ENCODE measurements at regions not wholly inside any gene's neighbourhood (a gene's known extent, or its start where the extent isn't known, plus 50 kb on each side); places are given as distances from the start of the nearest gene placed in this dataset.

DNA sequence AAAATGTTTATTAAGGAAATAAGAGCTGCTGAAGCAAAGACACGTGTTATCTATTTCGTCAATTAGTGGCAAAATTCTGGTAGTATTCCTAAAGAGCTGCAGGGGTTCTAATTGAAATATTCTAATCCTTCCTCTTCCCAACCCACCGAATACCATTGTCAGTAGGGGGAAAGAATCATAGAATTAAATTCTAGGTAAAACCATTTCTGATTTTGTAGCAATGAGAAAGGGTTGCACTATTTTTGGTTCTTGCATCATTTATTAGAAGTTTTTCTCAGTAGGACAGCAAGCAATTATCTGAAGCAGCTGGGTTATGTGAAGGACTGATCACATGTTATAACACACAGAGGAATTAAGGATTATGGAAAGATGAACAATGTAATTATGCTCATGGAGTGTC is 80.3 kb upstream of the SEMA6A start:
- Mint-ChIP-seq H3K9me3 (ENCODE audit: low read depth, unreplicated experiment) (no peaks in the 10 kb centered on the region), H3K4me3 (ENCODE audit: low read depth, unreplicated experiment) (no peak overlapping the region), H3K4me1 (ENCODE audit: low read depth, unreplicated experiment) (peaks cover 36% of the 10 kb centered on the region), H3K27ac (ENCODE audit: unreplicated experiment) (no peak overlapping the region), H3K36me3 (ENCODE audit: insufficient read depth, unreplicated experiment) (no peaks in the 10 kb centered on the region), H3K27me3 (ENCODE audit: unreplicated experiment) (no peaks in the 10 kb centered on the region)
- no TSS peak for BruUV-seq (replicated peaks)
- TF ChIP-seq, protein P1, sequence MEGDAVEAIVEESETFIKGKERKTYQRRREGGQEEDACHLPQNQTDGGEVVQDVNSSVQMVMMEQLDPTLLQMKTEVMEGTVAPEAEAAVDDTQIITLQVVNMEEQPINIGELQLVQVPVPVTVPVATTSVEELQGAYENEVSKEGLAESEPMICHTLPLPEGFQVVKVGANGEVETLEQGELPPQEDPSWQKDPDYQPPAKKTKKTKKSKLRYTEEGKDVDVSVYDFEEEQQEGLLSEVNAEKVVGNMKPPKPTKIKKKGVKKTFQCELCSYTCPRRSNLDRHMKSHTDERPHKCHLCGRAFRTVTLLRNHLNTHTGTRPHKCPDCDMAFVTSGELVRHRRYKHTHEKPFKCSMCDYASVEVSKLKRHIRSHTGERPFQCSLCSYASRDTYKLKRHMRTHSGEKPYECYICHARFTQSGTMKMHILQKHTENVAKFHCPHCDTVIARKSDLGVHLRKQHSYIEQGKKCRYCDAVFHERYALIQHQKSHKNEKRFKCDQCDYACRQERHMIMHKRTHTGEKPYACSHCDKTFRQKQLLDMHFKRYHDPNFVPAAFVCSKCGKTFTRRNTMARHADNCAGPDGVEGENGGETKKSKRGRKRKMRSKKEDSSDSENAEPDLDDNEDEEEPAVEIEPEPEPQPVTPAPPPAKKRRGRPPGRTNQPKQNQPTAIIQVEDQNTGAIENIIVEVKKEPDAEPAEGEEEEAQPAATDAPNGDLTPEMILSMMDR (IDR thresholded peaks at IDR 0.05; ENCODE audit: unreplicated experiment), result no peak
- no peak for DNase-seq
- CTCF ChIA-PET, result interaction anchor here (0.7 kb wide), 1 partner anchor 73 kb away, joined by 3 read pairs; no protein-coding TSS in a partner anchor
- intact Hi-C loops (cut with micrococcal nuclease; ENCODE audit: unreplicated experiment), result no loop called here

DNA sequence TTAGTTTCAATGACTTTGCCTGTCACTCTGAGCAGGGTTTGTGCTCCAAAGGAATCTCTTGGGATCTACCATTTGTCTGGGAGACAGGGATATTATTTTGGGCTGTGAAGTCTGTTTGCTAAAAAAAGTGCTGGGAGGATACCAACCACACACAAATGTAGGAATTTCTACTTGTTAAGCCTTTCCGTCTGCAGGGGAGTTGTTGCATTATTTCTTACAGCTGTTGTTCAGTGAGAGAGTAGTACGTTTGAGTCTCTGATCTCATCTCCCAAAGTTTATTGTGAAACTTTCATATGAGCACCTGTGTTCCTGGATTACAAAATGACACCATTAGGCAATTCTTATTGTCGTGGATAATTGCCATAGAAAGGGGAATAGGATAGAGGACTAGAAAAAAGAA is 78.3 kb upstream of the SEMA6A start:
- CTCF ChIA-PET, result interaction anchor here (1.0 kb wide), 2 partner anchors 15 to 78 kb away, joined by 3 to 5 read pairs; partner anchors contain the start of gene SEMA6A
- Mint-ChIP-seq H3K4me1 (ENCODE audit: low read depth, unreplicated experiment) (peaks cover 22% of the 10 kb centered on the region), H3K27ac (ENCODE audit: unreplicated experiment) (peak overlapping the region; percentile 73), H3K9me3 (ENCODE audit: low read depth, unreplicated experiment) (no peaks in the 10 kb centered on the region), H3K4me3 (ENCODE audit: low read depth, unreplicated experiment) (no peak overlapping the region), H3K36me3 (ENCODE audit: insufficient read depth, unreplicated experiment) (no peaks in the 10 kb centered on the region), H3K27me3 (ENCODE audit: unreplicated experiment) (no peaks in the 10 kb centered on the region)
- BruUV-seq (replicated peaks), result no TSS peak
- TF ChIP-seq, protein P1 (IDR thresholded peaks at IDR 0.05; ENCODE audit: unreplicated experiment), result no peak
- intact Hi-C loops (cut with micrococcal nuclease; ENCODE audit: unreplicated experiment), result loop anchor here (1.0 to 2.0 kb wide), 2 partner anchors 16 to 39 kb away; no protein-coding TSS in a partner anchor
- DNase-seq, result no peak

DNA sequence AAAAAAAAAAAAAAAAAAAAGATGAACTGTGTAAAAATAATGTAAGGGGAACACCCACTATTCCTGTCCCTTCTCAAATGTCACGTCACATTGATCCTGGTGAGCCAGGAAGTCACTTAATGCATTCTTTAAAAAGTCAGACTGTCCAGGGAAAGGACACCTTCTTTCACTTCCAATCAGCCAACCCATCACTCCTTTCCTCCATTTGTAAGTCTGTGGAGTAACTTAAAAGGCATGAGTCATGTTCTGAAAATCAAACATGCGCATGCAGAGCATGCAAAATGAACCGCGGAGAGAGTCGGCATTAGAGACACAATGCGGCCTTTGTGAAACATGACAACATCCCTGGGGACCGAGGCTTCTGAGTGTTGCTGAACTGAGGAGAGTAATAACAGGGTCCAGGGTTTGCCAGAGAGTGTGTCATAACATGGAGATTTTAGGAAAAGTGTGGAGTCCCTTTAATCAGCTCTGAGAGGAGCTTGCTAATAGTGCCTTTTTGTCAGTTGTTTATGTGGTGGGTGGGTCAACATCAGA is 77.6 kb upstream of the SEMA6A start:
- peak; percentile 79 for DNase-seq
- no peaks in the 10 kb centered on the region for H3K27me3 Mint-ChIP-seq (ENCODE audit: unreplicated experiment)
- TF ChIP-seq, protein P1 (IDR thresholded peaks at IDR 0.05; ENCODE audit: unreplicated experiment), result no peak
- H3K4me3 Mint-ChIP-seq (ENCODE audit: low read depth, unreplicated experiment), result peak overlapping the region; percentile 46
- no peaks in the 10 kb centered on the region for H3K36me3 Mint-ChIP-seq (ENCODE audit: insufficient read depth, unreplicated experiment)
- peak overlapping the region; percentile 73 for H3K27ac Mint-ChIP-seq (ENCODE audit: unreplicated experiment)
- CTCF ChIA-PET, result interaction anchor here (0.6 to 1.0 kb wide), 3 partner anchors 16 to 1116 kb away, joined by 3 to 8 read pairs (median 5); partner anchors contain the start of gene SEMA6A
- no peaks in the 10 kb centered on the region for H3K9me3 Mint-ChIP-seq (ENCODE audit: low read depth, unreplicated experiment)
- BruUV-seq (replicated peaks), result no TSS peak
- peaks cover 22% of the 10 kb centered on the region for H3K4me1 Mint-ChIP-seq (ENCODE audit: low read depth, unreplicated experiment)
- intact Hi-C loops (cut with micrococcal nuclease; ENCODE audit: unreplicated experiment), result loop anchor here (1.0 to 2.0 kb wide), 2 partner anchors 17 to 38 kb away; no protein-coding TSS in a partner anchor

DNA sequence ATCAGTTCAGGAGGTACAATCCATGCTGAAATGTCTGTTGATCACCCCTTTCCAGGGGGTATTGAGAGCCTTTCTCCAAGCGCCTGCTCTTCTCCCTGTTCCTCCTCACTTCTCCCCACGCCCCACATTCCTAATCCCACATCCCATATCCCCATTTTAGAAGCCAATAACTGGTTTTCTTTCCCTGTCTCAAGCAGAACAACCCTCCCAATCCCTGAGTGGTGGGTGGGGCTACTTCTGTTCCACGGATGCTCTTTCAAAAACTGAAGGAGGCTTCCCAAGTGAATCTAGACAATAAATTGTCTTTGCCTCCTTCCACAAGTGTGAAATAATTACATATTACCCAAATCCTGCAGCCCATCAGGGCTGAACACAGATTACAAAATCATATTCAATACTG is 77.0 kb upstream of the SEMA6A start:
- no peak overlapping the region for H3K4me3 Mint-ChIP-seq (ENCODE audit: low read depth, unreplicated experiment)
- H3K36me3 Mint-ChIP-seq (ENCODE audit: insufficient read depth, unreplicated experiment), result no peaks in the 10 kb centered on the region
- TF ChIP-seq, protein P1 (IDR thresholded peaks at IDR 0.05; ENCODE audit: unreplicated experiment), result no peak
- intact Hi-C loops (cut with micrococcal nuclease; ENCODE audit: unreplicated experiment), result loop anchor here (1.0 to 2.0 kb wide), 2 partner anchors 17 to 37 kb away; no protein-coding TSS in a partner anchor
- H3K27ac Mint-ChIP-seq (ENCODE audit: unreplicated experiment), result peak overlapping the region; percentile 73
- no TSS peak for BruUV-seq (replicated peaks)
- peaks cover 22% of the 10 kb centered on the region for H3K4me1 Mint-ChIP-seq (ENCODE audit: low read depth, unreplicated experiment)
- CTCF ChIA-PET, result interaction anchor here (0.6 kb wide), 1 partner anchor 1115 kb away, joined by 8 read pairs; no protein-coding TSS in a partner anchor
- H3K27me3 Mint-ChIP-seq (ENCODE audit: unreplicated experiment), result no peaks in the 10 kb centered on the region
- H3K9me3 Mint-ChIP-seq (ENCODE audit: low read depth, unreplicated experiment), result no peaks in the 10 kb centered on the region
- no peak for DNase-seq
